ENCODE measurements at regions not wholly inside any gene's neighbourhood (a gene's known extent, or its start where the extent isn't known, plus 50 kb on each side); places are given as distances from the start of the nearest gene placed in this dataset.

DNA sequence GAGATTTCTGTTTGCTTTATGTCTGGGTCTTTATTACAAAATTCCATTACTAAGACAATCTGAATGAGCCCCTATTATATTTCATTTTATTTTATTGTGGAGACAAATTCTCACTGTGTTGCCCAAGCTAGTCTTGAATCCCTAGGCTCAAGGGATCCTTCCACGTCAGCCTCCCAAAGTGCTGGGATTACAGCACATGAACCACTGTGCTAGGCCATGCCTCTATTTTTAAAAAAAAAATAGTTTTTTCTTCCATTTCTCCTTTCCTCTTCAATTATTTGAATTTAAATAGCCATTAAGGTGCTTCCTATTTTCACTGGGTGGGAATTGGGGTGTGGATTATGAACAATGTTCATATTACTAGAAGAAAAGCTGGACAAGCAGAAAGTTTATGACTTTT, 1587.4 kb downstream of the GRIK2 start:
- H3K4me3 ChIP-seq: no peak overlapping the region
- H3K27ac ChIP-seq (replicated peaks): no peak overlapping the region
- TF ChIP-seq, protein P1, sequence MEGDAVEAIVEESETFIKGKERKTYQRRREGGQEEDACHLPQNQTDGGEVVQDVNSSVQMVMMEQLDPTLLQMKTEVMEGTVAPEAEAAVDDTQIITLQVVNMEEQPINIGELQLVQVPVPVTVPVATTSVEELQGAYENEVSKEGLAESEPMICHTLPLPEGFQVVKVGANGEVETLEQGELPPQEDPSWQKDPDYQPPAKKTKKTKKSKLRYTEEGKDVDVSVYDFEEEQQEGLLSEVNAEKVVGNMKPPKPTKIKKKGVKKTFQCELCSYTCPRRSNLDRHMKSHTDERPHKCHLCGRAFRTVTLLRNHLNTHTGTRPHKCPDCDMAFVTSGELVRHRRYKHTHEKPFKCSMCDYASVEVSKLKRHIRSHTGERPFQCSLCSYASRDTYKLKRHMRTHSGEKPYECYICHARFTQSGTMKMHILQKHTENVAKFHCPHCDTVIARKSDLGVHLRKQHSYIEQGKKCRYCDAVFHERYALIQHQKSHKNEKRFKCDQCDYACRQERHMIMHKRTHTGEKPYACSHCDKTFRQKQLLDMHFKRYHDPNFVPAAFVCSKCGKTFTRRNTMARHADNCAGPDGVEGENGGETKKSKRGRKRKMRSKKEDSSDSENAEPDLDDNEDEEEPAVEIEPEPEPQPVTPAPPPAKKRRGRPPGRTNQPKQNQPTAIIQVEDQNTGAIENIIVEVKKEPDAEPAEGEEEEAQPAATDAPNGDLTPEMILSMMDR (IDR thresholded peaks at IDR 0.05; ENCODE audit: borderline replicate concordance): no peak
- H3K36me3 ChIP-seq: no peaks in the 10 kb centered on the region
- intact Hi-C loops (cut with micrococcal nuclease): no loop called here
- no peaks in the 10 kb centered on the region for H3K27me3 ChIP-seq (ENCODE audit: low read depth)
- DNase-seq: no peak
- H3K9me3 ChIP-seq (replicated peaks): peaks cover 15% of the 10 kb centered on the region
- no peaks in the 10 kb centered on the region for H3K4me1 ChIP-seq

DNA sequence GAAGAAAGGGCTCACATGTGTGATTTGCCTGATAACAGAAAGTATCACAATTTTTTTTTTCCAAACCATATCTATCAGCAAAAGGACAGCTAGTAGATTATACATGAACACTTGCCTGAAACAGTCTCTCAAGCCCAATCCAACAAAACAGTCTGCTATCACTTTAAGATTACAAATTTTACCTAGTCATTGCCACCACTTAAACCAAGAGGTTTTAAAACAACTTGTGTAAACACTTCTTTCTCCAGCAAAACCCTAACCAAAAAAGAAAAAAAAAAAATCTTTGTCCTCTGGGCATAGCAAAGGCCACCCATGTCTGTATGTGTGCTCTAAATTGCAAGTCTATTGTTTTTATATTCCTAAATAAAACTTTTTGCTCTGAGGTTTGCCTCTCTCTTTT, 1568.4 kb downstream of the GRIK2 start:
- Histone ChIP-seq H3K4me3 (no peak overlapping the region), H3K36me3 (no peaks in the 10 kb centered on the region), H3K9me3 (replicated peaks) (no peaks in the 10 kb centered on the region), H3K27ac (replicated peaks) (no peak overlapping the region), H3K27me3 (ENCODE audit: low read depth) (no peaks in the 10 kb centered on the region), H3K4me1 (no peaks in the 10 kb centered on the region)
- TF ChIP-seq, protein P1 (IDR thresholded peaks at IDR 0.05; ENCODE audit: borderline replicate concordance): no peak
- intact Hi-C loops (cut with micrococcal nuclease): no loop called here
- DNase-seq: no peak

DNA sequence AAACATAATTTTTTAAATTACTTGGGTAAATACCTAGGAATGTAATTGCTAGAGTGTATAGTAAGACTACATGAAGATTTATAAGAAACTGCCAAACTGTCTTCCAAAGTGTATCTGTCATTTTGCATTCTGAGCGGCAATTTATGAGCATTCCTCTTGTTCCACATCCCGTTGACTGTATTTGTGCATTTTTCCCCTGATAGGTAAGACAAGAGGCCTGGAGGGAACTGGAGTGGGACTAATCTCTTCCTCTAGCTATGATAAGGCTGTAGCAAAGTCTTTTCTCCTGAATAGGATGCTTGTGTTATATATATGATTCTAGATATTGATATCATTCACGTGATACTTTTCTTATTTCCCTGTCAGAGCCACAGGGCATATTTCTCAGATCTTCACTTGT, 1557.5 kb downstream of the GRIK2 start:
- no peaks in the 10 kb centered on the region for H3K9me3 ChIP-seq (replicated peaks)
- no peak overlapping the region for H3K27ac ChIP-seq (replicated peaks)
- TF ChIP-seq, protein P1 (IDR thresholded peaks at IDR 0.05; ENCODE audit: borderline replicate concordance): no peak
- intact Hi-C loops (cut with micrococcal nuclease): no loop called here
- no peaks in the 10 kb centered on the region for H3K4me1 ChIP-seq
- H3K36me3 ChIP-seq: no peaks in the 10 kb centered on the region
- H3K4me3 ChIP-seq: no peak overlapping the region
- DNase-seq: no peak
- H3K27me3 ChIP-seq (ENCODE audit: low read depth): no peaks in the 10 kb centered on the region

DNA sequence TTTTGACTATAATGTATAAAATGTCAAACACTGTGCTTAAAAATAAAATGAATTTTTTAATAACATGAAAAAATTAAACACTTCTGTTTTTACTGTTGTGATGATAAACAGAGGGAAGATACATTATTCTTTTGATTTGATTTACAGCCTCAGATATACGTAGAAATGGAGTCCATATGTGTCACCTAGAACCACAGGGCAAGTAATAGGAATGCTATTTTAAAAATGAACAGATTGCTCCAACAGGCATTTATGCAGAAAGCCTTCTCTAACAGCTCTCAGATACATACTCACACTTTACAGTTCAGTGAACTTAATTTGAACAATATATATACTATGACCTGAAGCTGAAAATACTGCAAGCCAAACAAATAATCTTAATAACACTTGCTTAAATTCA, 1551.0 kb downstream of the GRIK2 start:
- H3K36me3 ChIP-seq: no peaks in the 10 kb centered on the region
- intact Hi-C loops (cut with micrococcal nuclease): no loop called here
- no peak overlapping the region for H3K4me3 ChIP-seq
- H3K4me1 ChIP-seq: no peaks in the 10 kb centered on the region
- no peak for DNase-seq
- no peaks in the 10 kb centered on the region for H3K9me3 ChIP-seq (replicated peaks)
- TF ChIP-seq, protein P1 (IDR thresholded peaks at IDR 0.05; ENCODE audit: borderline replicate concordance): no peak
- H3K27ac ChIP-seq (replicated peaks): no peak overlapping the region
- H3K27me3 ChIP-seq (ENCODE audit: low read depth): no peaks in the 10 kb centered on the region

DNA sequence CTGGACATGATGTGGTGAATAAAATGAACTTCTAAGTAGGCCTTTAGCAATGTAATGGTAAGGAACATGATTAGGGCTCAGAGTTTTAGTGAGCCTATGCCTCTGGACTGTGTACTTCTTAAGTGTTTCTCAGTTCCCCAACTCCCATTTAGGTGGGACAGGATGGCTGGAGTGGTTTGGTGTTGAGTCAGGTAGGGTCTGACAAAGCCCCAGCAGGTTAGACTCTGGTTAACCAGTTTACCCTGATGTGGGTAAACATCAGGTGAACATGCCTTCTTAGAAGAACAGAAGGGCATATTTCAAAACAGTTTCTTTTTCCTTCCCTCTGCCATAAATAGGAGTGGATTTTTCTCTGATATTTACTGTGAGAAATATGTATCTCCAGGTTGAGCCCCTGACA, 1548.7 kb downstream of the GRIK2 start:
- intact Hi-C loops (cut with micrococcal nuclease): no loop called here
- Histone ChIP-seq H3K36me3 (no peaks in the 10 kb centered on the region), H3K4me3 (no peak overlapping the region), H3K4me1 (no peaks in the 10 kb centered on the region), H3K27me3 (ENCODE audit: low read depth) (no peaks in the 10 kb centered on the region), H3K27ac (replicated peaks) (no peak overlapping the region), H3K9me3 (replicated peaks) (no peaks in the 10 kb centered on the region)
- DNase-seq: no peak
- TF ChIP-seq, protein P1 (IDR thresholded peaks at IDR 0.05; ENCODE audit: borderline replicate concordance): no peak

DNA sequence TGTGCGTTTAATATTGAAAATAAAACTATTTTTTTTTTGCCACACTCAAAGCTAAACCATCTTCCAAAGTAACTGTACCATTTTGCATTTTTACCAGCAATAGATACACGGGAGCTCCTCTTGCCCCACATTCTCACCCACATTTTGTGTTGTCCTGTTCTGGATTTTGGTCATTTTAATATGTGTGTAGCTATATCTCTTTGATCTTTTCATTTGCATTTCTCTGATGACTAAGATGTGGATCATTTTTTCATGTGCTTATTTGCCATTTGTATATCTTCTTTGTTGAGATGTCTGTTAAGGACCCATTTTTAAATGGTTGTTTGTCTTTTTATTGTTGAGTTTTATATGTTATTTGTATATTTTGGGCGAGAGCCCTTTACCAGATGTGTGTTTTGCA, 1543.5 kb downstream of the GRIK2 start:
- H3K27me3 ChIP-seq (ENCODE audit: low read depth): no peaks in the 10 kb centered on the region
- no peaks in the 10 kb centered on the region for H3K9me3 ChIP-seq (replicated peaks)
- DNase-seq: no peak
- H3K4me3 ChIP-seq: no peak overlapping the region
- no peak overlapping the region for H3K27ac ChIP-seq (replicated peaks)
- intact Hi-C loops (cut with micrococcal nuclease): no loop called here
- no peaks in the 10 kb centered on the region for H3K4me1 ChIP-seq
- TF ChIP-seq, protein P1 (IDR thresholded peaks at IDR 0.05; ENCODE audit: borderline replicate concordance): no peak
- no peaks in the 10 kb centered on the region for H3K36me3 ChIP-seq

All from left ventricle myocardium inferior (tissue), 1 donor.